IPS-NIHi7 (cell line): ENCODE measurements at regions not wholly inside any gene's neighbourhood (a gene's known extent, or its start where the extent isn't known, plus 50 kb on each side); places are given as distances from the start of the nearest gene placed in this dataset.

Experiments
- DNase-seq: peaks from one replicate; pipeline ENCODE4 v3.0.0; 2012; ENCODE audit warnings: mixed read lengths; ENCODE audit errors: extremely low spot score

DNA sequence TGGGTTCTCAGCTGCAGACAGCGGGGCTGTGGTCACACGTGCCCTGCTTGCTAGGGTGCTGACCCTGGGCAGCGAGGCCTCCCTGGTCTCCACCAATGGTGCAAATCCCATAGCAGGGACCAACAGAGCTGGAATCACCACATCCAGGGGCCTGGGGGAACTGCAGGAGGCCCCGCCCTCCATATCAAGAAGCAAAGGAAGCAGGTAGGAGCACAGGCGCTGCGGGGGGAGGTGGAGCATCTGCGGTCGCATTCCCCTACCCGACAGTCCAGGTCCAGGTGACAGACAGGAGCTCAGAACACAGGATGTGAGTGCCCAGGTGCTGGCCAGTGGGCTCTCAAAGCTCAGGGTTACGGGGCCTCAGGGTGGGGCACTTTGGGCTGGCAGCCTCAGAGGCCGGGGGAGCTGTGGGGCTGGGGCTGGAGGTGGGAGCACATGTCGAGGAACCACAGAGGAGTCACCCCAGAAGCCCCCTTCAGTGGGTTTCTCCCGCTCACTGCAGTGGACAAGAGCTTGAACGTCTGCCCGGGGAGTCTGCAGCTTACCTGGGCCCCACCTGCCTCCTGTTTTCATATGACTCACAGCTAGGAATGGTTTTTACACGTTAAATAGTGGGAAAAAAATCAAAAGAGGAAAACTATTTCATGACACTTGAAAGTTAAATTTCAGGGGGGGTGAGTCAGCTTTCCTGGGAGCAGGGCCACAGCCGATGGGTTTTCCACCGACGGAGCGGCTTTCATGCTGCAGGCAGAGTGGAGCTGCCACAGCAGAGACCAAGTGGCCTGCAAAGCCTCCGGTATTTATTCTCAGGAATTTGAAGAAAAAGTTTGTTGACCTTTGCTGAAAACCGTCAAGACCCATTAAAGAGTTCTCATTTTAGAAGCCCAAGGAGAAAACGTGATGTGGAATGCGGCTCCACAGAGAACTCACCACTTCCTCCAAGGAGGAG is 148.7 kb upstream of the PPP2R2D start:
- DNase-seq: peak; percentile 51

DNA sequence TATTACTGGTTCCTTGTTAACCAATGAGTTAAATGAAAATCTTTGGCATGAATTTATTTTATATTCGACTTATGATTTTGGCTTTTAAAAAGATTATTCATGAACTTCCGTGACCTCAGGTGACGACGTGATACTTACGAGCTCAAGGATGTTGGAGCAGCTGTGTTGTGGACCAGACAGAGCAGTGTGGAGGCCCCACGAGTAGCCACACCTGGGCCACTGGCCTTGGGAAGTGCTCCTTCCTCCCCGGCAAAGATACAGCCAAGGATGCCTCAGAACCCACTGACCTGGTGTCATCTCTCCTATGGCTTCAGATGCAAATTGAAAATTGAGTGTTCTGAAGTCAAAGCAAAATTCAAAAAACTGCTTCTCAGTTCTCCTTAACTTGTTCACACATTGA is 147.5 kb upstream of the PPP2R2D start:
- DNase-seq: no peak

- no peak for DNase-seq
Measured at GRCh38 chr10:131755200-131755599, 145.6 kb upstream of the PPP2R2D start.

GRCh38 chr10:131757285-131758058 is 143.3 kb upstream of the PPP2R2D start:
- no peak for DNase-seq

DNA sequence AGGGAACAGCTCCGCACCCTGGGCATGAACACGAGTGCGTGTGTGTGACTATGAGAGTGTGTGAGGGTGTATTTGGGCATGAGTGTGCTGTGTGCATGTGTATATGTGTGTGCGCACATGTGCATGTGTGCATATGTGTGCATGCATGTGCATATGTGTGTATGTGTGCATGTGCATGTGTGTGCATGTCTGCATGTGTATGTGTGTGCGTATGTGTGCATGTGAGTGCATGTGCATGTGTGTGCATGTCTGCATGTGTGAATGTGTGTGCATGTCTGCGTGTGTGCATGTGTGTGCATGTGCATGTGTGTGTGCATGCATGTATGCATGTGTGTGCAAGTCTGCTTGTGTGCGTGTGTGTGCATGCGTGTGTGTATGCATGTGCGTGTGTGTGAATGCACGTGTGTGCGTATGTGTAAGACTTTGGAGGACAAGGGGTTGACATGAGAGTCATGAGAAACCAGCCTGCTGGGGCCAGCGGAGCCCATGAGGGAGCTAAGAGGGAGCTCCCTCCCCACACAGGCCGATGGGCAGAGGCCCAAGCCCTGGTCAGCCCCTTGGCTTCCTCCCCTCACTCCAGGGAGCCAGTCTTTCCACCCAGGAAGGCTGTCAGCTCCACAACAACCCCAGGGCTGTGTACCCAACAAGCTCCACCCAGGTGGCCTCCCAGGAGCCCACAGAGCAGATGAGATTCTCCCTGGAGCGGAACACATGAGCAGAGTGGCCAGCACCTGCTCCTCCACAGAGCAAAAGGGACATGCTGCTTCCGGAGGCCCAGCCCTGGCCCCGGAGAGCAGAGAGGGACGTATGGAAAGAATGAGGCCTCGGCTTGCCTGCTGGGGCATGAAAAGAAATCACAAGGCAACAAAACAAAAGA is 142.5 kb upstream of the PPP2R2D start:
- DNase-seq: no peak

DNA sequence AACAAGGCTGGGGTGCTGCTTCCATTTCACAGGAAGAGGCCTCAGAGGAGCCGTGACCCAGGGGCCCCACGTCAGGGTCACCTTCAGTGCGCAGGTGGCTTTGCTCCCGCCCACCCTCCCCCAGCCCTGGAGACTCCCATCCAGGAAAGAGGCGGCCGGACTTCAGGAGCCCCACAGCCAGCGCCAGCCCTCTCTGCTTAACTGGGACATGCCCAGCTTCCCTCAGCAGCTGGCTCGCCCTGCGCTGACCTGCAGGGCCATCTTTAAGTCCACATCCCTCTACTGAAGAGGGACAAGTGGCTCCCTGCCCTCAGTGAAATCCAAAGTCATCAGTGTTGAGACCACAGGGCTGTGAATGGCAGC is 141.9 kb upstream of the PPP2R2D start:
- DNase-seq: no peak

DNA sequence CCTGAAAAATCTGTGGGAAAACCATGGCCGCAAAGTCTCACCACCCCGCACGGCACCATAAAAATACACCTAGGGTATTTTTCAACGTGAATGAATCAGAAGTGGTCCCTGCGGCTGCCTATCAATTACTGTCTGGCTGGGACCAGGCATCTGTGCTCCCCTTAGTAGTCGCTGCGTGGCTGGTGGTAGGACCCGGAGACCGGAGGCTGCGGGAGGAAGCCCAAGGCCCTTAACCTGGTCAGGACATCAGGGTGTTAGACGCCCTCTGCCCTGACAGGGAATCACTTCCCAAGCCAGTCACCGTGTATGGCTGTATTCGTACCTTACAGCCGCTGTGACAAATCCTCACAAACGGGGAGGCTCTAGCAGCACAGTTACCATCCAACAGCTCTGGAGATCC is 141.5 kb upstream of the PPP2R2D start:
- no peak for DNase-seq

GRCh38 chr10:131760416-131761166 is 140.2 kb upstream of the PPP2R2D start:
- DNase-seq: peak; percentile 64

DNA sequence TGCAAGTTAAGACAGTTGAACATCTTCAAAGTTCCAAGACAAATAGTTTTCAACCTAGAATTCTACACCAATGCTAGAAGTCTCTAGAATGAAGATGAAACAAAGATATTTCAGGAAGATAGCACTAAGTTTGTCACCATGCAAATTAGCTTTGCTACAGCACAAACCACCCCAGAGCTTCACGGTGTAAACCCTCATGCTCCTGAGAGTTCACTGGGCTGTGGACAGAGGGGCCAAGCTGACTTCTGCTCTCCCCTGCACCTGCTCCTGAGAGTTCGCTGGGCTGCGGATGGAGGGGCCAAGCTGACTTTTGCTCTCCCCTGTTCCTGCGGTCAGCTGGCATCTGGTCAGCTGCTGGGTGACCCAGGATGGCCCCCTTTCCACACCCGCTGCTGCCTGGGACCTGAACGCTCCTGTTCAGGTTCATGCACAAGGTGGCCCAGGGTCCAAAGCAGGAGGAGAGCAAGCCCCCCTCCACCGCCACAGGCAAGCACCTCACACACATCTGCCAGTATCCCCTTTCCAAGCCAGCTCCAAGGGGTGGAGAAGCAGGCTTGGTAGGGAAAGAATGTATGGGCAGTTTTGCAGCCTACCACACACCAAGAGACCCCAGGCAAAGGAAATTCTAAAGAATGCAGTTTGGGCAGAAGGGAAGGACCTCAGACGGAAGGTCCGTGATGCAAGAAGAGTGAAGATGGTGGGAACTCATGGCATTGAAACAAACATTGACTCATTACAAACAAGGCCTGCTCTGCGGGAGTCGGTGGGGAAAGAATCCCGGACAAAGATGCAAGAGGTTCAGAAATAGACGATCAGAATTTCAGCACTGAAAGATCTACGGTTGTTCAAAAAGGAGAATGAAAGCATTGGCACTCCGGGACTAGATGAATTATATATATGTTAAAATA is 137.8 kb upstream of the PPP2R2D start:
- no peak for DNase-seq

DNA sequence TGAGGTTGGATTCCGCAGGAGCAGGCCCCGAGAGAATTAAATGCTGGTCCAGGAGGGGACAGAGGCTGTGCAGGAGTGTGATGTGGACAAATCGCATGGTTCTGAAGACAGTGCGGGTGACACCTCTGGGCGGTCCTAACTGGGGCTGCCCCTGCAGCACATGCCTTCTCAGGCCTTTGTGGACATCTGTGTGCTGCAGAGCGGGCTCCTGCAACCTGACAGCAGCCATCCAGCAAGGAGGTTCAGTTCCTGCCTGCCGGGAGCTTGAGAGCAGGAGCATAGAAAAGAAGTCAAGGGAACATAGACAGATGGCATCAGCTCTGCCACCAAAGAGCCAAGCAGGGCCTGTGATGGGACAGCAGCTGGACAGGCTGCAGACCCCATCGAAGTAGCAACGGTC is 135.9 kb upstream of the PPP2R2D start:
- no peak for DNase-seq

DNA sequence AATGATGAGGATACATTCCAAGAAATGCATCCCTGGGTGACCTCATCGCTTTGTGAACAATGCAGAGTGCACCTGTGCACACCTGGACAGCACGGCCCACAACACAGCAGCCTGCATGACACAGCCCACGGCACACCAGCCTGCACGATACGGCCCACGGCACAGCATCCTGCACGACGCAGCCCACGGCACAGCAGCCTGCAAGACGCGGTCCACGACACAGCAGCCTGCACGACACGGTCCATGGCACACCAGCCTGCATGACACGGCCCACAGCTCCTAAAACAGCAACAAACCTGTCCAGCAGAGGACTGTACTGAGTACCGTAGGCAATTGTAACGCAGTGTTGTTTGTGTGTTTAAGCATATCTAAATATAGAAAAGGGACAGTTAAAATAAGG is 134.7 kb upstream of the PPP2R2D start:
- DNase-seq: no peak

- DNase-seq: no peak
Measured at GRCh38 chr10:131767716-131768115, 133.1 kb upstream of the PPP2R2D start.

DNA sequence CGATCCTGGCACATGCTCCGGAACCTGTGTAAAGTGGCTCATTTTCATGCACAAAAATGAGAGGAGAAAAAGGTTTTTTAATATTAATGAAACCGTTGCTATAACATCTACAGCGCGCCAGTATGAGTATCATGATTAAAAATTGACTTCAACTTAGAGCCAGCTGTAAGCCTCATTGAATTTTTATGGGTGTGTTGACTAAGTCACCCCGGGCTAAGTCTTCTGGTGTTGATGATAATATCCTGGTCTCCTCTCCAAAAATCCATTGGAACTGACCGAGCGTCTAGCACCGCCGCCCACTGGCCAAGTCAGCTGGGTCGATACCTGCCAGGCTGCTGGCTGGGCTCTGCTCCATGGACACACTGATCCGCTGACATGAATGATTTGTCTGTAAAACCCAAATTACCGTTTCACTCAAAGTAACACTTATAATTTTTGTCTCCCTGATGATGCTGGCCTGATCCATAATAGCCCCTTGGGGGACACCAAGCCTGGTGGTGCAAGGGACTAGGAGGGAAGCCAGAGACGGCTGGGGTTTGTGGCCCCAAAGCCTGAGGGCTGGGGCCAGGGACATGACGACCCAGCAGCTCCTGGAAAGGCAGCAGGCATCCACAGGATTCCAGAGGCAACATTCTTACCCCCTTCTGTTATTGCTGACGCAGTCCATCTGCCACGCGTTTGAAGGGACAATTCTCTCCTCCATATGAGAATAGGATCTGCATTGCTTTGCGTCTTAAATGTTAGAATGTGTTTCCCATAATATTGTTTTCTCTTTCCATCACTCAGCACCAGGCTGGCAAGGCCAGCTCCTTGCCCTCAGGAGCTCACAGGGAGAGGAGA is 131.0 kb upstream of the PPP2R2D start:
- DNase-seq: no peak

DNA sequence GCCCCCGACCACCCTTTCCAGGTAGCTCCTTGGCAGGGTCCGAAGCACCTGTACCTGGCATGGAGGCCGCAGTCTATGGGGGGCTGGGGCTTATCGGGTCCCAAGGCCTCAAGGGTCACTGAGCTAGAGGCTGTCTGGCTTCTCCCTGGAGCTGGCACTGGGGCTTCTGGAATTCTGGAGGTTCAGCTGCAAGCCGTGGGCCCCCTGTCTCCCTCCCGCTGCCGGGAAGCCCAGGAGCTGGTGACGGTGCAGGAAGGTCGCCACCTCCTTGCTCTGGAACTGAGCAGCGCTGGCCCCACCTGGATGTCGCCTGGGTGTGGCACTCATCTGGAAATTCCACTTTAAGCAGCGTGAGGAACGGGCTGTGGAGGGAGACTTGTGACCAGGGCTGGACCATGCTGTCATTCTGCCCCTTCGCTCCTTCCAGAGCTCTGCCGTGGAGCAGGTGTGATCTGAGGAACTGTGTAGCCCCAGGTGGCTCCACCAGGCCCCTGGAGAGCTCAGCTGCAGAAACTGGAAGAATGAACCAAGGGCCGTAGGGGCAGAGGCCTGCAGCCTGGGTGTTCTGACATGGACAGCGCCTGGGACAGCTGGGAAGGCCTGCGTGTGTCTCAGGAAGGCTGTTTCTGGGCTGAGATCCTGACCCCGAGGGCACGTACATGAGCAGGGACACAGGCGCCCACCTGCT is 129.7 kb upstream of the PPP2R2D start:
- DNase-seq: no peak

GRCh38 chr10:131771634-131772358 is 129.0 kb upstream of the PPP2R2D start:
- no peak for DNase-seq

GRCh38 chr10:131772441-131772840 is 128.4 kb upstream of the PPP2R2D start:
- no peak for DNase-seq

DNA sequence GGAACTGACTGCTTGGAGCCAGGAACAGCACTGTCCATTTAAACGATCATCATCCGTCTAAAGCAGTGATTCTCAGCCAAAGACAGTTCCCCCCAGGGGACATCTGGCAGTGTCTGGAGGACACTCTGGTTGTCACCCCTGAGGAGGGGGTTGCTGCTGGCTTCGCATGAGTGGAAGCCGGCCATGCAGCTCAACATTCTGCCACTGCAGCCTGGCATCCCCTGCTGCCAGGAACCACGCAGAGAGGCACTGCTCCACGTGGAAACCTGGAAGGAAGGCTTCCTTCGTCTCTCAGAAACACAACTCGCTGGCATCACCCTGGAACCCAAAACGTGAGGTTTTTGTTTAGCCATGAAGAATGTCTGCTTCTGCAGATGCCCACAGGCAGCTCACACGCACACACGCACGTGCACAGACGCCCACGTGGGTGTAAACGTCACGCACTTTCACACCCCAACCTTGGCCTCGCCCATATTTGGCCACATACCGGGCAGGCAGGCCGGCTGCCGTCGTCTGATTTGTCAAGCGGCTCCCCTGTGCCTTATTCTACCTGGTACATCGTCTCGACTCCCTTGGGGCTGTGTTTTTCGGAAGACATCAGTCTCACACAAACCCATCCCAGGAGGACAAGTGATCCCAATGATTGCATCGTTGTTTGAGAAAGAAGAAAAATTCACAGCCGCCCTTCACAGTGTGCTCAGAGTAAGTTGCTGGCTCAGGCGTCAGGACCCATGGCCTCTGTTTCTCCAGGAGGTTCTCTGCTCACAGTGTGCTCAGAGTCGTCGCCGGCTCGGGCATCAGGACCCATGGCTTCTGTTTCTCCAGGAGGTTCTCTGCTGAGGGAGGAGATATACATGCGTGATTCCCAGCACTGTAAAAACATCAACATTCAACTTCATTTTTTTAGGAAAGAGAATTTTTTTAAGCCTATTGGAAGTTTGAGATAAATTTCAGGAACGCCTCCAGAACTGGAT is 127.2 kb upstream of the PPP2R2D start:
- no peak for DNase-seq
